Heart left ventricle (tissue), 13 donors: ENCODE measurements at regions not wholly inside any gene's neighbourhood (a gene's known extent, or its start where the extent isn't known, plus 50 kb on each side); places are given as distances from the start of the nearest gene placed in this dataset.
"Not testable (repeated sequence)": the region's sequence is repeated elsewhere in the genome, so short reads cannot be mapped to it uniquely, and the experiment has no call there.

Experiments used
- POLR2A ChIP-seq, 2 donors: fragments of 450-650 bp; IDR thresholded peaks; one replicate each; pipeline ENCODE4 v1.6.1; 2017; ENCODE audit warnings: antibody characterized with exemption in 2 of 2, mild to moderate bottlenecking in 2 of 2, moderate library complexity in 2 of 2
- TF ChIP-seq, protein P1 (sequence below), 12 donors: fragments of 200-600 bp; sonication (generic) in 4 of 12; IDR thresholded peaks; one replicate each; pipeline versions ENCODE4 v1.5.0 to v1.8.0; 2018 to 2022; ENCODE audit warnings: antibody characterized with exemption in 12 of 12, mild to moderate bottlenecking in 5 of 12
- donor health status: ischemic (EF 13 %, LVEDD 7.1; RV severe dilation, severe dysfunction).
- donor health status: DM: no; HTN: yes; CAD: no.
- donor health status: DM: no; HTN: no; CAD: no.
- donor health status: ischemic (EF 25% LVEDD 6.9; RV normal size, moderate dysfunction).
- donor health status: ischemic (EF 25% LVEDD 5.7; RV mildly dilated, moderate dysfunction).
- donor health status: ischemic (EF 35%, LVEDD 5.7; RV mildly dilated, moderate dysfunction).
- donor health status: nonischemic (EF 11% LVEDD 7.7; RV severe dilation, severe dysfunction).
- donor health status: DM: yes; HTN: yes; CAD: no.
- donor health status: PGD.
- donor health status: ischemic (EF 29% LVEDD 5.4; RV normal size, mild dysfunction).
- donor health status: nonischemic (EF 23%, LVEDD 6.1; RV moderate dilation, normal function).

GRCh38 chr6:84587994-84588696, 176.3 kb downstream of the TBX18 start:
- TF ChIP-seq, protein P1, sequence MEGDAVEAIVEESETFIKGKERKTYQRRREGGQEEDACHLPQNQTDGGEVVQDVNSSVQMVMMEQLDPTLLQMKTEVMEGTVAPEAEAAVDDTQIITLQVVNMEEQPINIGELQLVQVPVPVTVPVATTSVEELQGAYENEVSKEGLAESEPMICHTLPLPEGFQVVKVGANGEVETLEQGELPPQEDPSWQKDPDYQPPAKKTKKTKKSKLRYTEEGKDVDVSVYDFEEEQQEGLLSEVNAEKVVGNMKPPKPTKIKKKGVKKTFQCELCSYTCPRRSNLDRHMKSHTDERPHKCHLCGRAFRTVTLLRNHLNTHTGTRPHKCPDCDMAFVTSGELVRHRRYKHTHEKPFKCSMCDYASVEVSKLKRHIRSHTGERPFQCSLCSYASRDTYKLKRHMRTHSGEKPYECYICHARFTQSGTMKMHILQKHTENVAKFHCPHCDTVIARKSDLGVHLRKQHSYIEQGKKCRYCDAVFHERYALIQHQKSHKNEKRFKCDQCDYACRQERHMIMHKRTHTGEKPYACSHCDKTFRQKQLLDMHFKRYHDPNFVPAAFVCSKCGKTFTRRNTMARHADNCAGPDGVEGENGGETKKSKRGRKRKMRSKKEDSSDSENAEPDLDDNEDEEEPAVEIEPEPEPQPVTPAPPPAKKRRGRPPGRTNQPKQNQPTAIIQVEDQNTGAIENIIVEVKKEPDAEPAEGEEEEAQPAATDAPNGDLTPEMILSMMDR (IDR thresholded peaks at IDR 0.05), result not testable (repeated sequence)
- TF ChIP-seq POLR2A (IDR thresholded peaks at IDR 0.05), result not testable (repeated sequence)
